Psoas muscle (tissue), 7 donors: ENCODE measurements at regions not wholly inside any gene's neighbourhood (a gene's known extent, or its start where the extent isn't known, plus 50 kb on each side); places are given as distances from the start of the nearest gene placed in this dataset.

Experiments
- ATAC-seq, 4 donors: fragments of 200-7000 bp; cut with Tn5 transposase; one replicate each; pipeline ENCODE4 v1.9.1; 2020; ENCODE audit warnings: moderate library complexity in 3 of 4, mild to moderate bottlenecking in 2 of 4
- DNase-seq, 2 donors: peaks; one replicate each; pipeline ENCODE4 v3.0.0-alpha.2; 2020
- H3K27ac ChIP-seq: fragments of 200-600 bp; one replicate; pipeline ENCODE4 v1.8.0; 2022
- H3K27me3 ChIP-seq, 3 donors: fragments of 200-600 bp in 1 of 3; one replicate each; pipeline versions ENCODE4 v1.6.1 to v1.8.0; 2013 to 2022; ENCODE audit warnings: low read length in 2 of 3, mild to moderate bottlenecking in 2 of 3, moderate library complexity in 1 of 3; ENCODE audit not compliant: insufficient read depth in 3 of 3
- H3K36me3 ChIP-seq, 2 donors: fragments of 200-600 bp in 1 of 2; one replicate each; pipeline versions ENCODE4 v1.6.1 to v1.8.0; 2013 to 2022; ENCODE audit warnings: low read depth in 1 of 2, mild to moderate bottlenecking in 1 of 2, moderate library complexity in 1 of 2; ENCODE audit not compliant: insufficient read depth in 1 of 2
- H3K4me1 ChIP-seq: fragments of 200-600 bp; one replicate; pipeline ENCODE4 v1.8.0; 2022
- H3K4me3 ChIP-seq: fragments of 200-600 bp; one replicate; pipeline ENCODE4 v1.8.0; 2022; ENCODE audit warnings: mild to moderate bottlenecking
- H3K9me3 ChIP-seq: fragments of 200-600 bp; one replicate; pipeline ENCODE4 v1.8.0; 2022
- CTCF ChIP-seq: fragments of 200-600 bp; IDR thresholded peaks from one replicate; pipeline ENCODE4 v1.8.0; 2022; ENCODE audit warnings: antibody characterized with exemption
- WGBS, 3 donors: extraction: QIAGEN DNeasy Blood & Tissue Kit; methylation state at CpG; one replicate each; pipeline versions ENCODE4 v1.1.6 to v1.1.7; 2013; 5-methylcytosine and 5-hydroxymethylcytosine counted together
- intact Hi-C, 2 donors: fragments of 100-400 bp; cut with DNase I; formaldehyde crosslinking; loops; one replicate each; pipeline versions ENCODE4 v1.11.0 to v1.14.2; 2022
- donor health status: healthy with polysubstance abuse.
- donor health status: DM: no; HTN: no; CAD: no; lungs with moderate emphysema.
- donor health status: Bipolar disorder and iron deficiency.
- donor health status: healthy.
- donor health status: DM: yes; HTN: yes; CAD: no.
- donor health status: DM: no; HTN: no; CAD: no.
- donor health status: DM: yes; HTN: yes; CAD: no.

GRCh38 chr3:99119385-99119784 is 217.9 kb upstream of the DCBLD2 start:
- H3K4me1 ChIP-seq: no peaks in the 10 kb centered on the region
- no peak overlapping the region for H3K4me3 ChIP-seq
- H3K36me3 ChIP-seq: no peaks in the 10 kb centered on the region
- peaks cover 0 to 3% (median 0%) of the 10 kb centered on the region in 3 donors for H3K27me3 ChIP-seq
- peaks cover 3% of the 10 kb centered on the region for H3K9me3 ChIP-seq
- intact Hi-C loops: no loop called here
- no peak for TF ChIP-seq CTCF
- no peak overlapping the region for H3K27ac ChIP-seq
- no peak for ATAC-seq
- no peak for DNase-seq
- 78 to 93% (median 90%) methylated on average over 1 of the region's 1 CpG for WGBS, 3 donors

- no peak overlapping the region for H3K27ac ChIP-seq
- no peak for TF ChIP-seq CTCF
- 26 to 33% (median 26%) methylated on average over 1 of the region's 1 CpG for WGBS, 3 donors
- H3K4me1 ChIP-seq: no peaks in the 10 kb centered on the region
- ATAC-seq (no peak), DNase-seq (no peak)
- intact Hi-C loops: no loop called here
- H3K36me3 ChIP-seq: no peaks in the 10 kb centered on the region
- H3K9me3 ChIP-seq: peaks cover 4% of the 10 kb centered on the region
- H3K4me3 ChIP-seq: no peak overlapping the region
- H3K27me3 ChIP-seq: peaks cover 0 to 3% (median 0%) of the 10 kb centered on the region in 3 donors
Observed at GRCh38 chr3:99118381-99118780, 216.9 kb upstream of the DCBLD2 start.

GRCh38 chr3:99114565-99115291 is 213.2 kb upstream of the DCBLD2 start:
- Histone ChIP-seq H3K27ac (no peak overlapping the region), H3K9me3 (peaks cover 4% of the 10 kb centered on the region), H3K27me3 (peaks cover 0 to 3% (median 0%) of the 10 kb centered on the region in 3 donors), H3K4me3 (no peak overlapping the region), H3K4me1 (no peaks in the 10 kb centered on the region), H3K36me3 (no peaks in the 10 kb centered on the region)
- intact Hi-C loops: no loop called here
- WGBS, 3 donors: 86 to 89% (median 86%) methylated on average over 9 of the region's 9 CpGs
- DNase-seq: no peak
- no peak for ATAC-seq
- no peak for TF ChIP-seq CTCF

- WGBS, 3 donors: 68 to 79% (median 71%) methylated on average over 3 of the region's 3 CpGs
- no peak overlapping the region for H3K4me3 ChIP-seq
- peaks cover 4% of the 10 kb centered on the region for H3K9me3 ChIP-seq
- no peaks in the 10 kb centered on the region for H3K36me3 ChIP-seq
- H3K27ac ChIP-seq: no peak overlapping the region
- DNase-seq (no peak), ATAC-seq (no peak)
- H3K27me3 ChIP-seq: peaks cover 0 to 3% (median 0%) of the 10 kb centered on the region in 3 donors
- no peak for TF ChIP-seq CTCF
- H3K4me1 ChIP-seq: no peaks in the 10 kb centered on the region
- intact Hi-C loops: no loop called here
Observed at GRCh38 chr3:99111235-99111634, 209.7 kb upstream of the DCBLD2 start.

GRCh38 chr3:99110401-99110800 is 208.9 kb upstream of the DCBLD2 start:
- Histone ChIP-seq H3K9me3 (peaks cover 4% of the 10 kb centered on the region), H3K27me3 (peaks cover 0 to 3% (median 0%) of the 10 kb centered on the region in 3 donors), H3K4me3 (no peak overlapping the region), H3K36me3 (no peaks in the 10 kb centered on the region), H3K4me1 (no peaks in the 10 kb centered on the region), H3K27ac (no peak overlapping the region)
- TF ChIP-seq CTCF: no peak
- ATAC-seq (no peak), DNase-seq (no peak)
- 88 to 92% (median 89%) methylated on average over 4 of the region's 4 CpGs for WGBS, 3 donors
- intact Hi-C loops: no loop called here
